Colonic mucosa (tissue), 4 donors: ENCODE measurements at regions not wholly inside any gene's neighbourhood (a gene's known extent, or its start where the extent isn't known, plus 50 kb on each side); places are given as distances from the start of the nearest gene placed in this dataset.

Experiments used
- DNase-seq: peaks from one replicate; pipeline ENCODE4 v3.0.0-alpha.2; 2020
- H3K27ac ChIP-seq: fragments of 200-600 bp; one replicate; pipeline ENCODE4 v1.8.0; 2021
- H3K27me3 ChIP-seq: fragments of 200-600 bp; one replicate; pipeline ENCODE4 v1.8.0; 2021
- H3K36me3 ChIP-seq: fragments of 200-600 bp; one replicate; pipeline ENCODE4 v1.8.0; 2021
- H3K4me1 ChIP-seq: fragments of 200-600 bp; one replicate; pipeline ENCODE4 v1.8.0; 2021; ENCODE audit warnings: mild to moderate bottlenecking
- H3K4me3 ChIP-seq: fragments of 200-600 bp; one replicate; pipeline ENCODE4 v1.8.0; 2021
- H3K9ac ChIP-seq, 2 donors: one replicate each; pipeline ENCODE4 v1.7.0; 2013; ENCODE audit warnings: control low read depth in 2 of 2, low read depth in 2 of 2, low read length in 2 of 2
- H3K9me3 ChIP-seq: fragments of 200-600 bp; one replicate; pipeline ENCODE4 v1.8.0; 2021
- intact Hi-C: fragments of 100-400 bp; cut with DNase I; formaldehyde crosslinking; loops from one replicate; pipeline ENCODE4 v1.14.1; 2022
- TF ChIP-seq, protein P1 (sequence below): fragments of 200-600 bp; IDR thresholded peaks from one replicate; pipeline ENCODE4 v1.8.0; 2022; ENCODE audit warnings: antibody characterized with exemption, mild to moderate bottlenecking
- donor health status: healthy.
- donor health status: DM: no; HTN: no; CAD: no.
- donor health status: DM: no; HTN: no; CAD: no.

DNA sequence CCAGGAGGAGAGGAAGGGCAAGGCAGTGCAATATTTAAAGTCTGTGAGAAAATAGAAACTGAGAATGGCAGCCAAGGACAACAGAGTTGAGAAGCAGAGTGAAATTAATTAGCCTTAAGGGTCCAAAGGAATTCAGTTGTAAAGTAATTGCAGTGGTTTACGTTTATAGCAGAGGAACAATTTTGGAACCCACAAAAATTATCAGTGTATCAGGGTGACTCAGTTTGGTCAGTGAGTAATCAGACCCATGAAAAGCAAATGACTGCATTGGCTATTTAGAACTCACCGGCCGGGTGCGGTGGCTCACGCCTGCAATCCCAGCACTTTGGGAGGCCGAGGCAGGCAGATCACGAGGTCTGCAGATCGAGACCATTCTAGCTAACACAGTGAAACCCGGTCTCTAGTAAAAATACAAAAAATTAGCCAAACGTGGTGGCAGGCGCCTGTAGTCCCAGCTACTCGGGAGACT, 245.8 kb upstream of the SLC39A10 start:
- Histone ChIP-seq H3K27me3 (no peaks in the 10 kb centered on the region), H3K9ac (no peak overlapping the region), H3K9me3 (no peaks in the 10 kb centered on the region), H3K36me3 (no peaks in the 10 kb centered on the region), H3K27ac (no peak overlapping the region), H3K4me1 (no peaks in the 10 kb centered on the region), H3K4me3 (no peak overlapping the region)
- DNase-seq: no peak
- intact Hi-C loops: no loop called here
- TF ChIP-seq, protein P1, sequence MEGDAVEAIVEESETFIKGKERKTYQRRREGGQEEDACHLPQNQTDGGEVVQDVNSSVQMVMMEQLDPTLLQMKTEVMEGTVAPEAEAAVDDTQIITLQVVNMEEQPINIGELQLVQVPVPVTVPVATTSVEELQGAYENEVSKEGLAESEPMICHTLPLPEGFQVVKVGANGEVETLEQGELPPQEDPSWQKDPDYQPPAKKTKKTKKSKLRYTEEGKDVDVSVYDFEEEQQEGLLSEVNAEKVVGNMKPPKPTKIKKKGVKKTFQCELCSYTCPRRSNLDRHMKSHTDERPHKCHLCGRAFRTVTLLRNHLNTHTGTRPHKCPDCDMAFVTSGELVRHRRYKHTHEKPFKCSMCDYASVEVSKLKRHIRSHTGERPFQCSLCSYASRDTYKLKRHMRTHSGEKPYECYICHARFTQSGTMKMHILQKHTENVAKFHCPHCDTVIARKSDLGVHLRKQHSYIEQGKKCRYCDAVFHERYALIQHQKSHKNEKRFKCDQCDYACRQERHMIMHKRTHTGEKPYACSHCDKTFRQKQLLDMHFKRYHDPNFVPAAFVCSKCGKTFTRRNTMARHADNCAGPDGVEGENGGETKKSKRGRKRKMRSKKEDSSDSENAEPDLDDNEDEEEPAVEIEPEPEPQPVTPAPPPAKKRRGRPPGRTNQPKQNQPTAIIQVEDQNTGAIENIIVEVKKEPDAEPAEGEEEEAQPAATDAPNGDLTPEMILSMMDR: no peak

DNA sequence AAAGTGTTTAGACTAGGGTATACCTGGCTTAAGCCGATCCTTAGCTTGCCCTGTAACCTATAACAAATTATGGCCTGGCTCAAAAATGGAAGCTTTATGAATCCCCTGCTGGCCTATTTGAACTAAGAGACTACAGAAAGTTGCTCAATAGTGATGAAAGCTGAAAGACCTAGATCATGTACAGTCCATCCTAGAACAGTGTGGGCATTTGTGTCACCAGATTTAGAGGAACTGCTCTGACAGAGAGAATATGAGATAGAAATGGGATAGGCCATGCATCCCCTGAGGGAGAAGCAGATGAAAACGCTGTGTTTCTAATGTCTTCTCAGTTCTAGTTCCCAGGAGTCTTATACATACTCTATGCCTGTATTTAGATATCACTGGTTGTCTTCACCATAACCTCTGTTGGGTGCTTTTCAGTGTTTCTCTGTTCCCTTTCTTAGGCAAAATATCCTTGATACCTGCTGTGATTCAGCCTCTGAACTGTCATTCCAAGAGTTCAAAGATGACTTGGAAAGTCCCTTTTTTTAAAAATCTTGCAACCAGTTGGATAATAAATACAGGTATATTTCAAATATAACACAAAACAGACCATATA, 246.9 kb upstream of the SLC39A10 start:
- intact Hi-C loops: no loop called here
- H3K9ac ChIP-seq: no peak overlapping the region

DNA sequence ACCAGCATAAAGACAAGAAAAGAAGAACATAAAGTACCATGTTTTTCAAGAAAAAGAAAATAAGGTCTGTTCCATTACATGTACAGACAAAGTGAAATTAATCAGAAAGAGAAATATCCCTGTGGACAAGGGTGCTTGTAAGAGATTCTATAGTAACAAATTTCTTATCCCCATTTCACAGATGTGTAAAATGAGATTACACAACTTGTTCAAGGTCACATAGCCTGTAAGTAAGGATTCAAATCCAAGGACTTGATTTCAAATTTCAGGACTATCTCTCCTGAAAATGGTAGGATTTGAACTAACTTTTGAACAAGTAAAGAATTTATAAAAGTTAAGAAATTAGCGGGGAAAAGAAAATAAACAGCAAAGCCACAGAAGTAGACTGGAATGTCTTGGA, 248.2 kb upstream of the SLC39A10 start:
- no peaks in the 10 kb centered on the region for H3K9me3 ChIP-seq
- intact Hi-C loops: no loop called here
- H3K9ac ChIP-seq: no peak overlapping the region
- H3K27me3 ChIP-seq: no peaks in the 10 kb centered on the region
- no peak overlapping the region for H3K27ac ChIP-seq
- no peak overlapping the region for H3K4me3 ChIP-seq
- TF ChIP-seq, protein P1: no peak
- DNase-seq: no peak
- no peaks in the 10 kb centered on the region for H3K4me1 ChIP-seq
- H3K36me3 ChIP-seq: no peaks in the 10 kb centered on the region

More for the DNA sequence above, 246.9 kb upstream of the SLC39A10 start:
- H3K36me3 ChIP-seq: no peaks in the 10 kb centered on the region
- no peak overlapping the region for H3K27ac ChIP-seq
- no peak overlapping the region for H3K4me3 ChIP-seq
- no peaks in the 10 kb centered on the region for H3K4me1 ChIP-seq
- no peaks in the 10 kb centered on the region for H3K27me3 ChIP-seq
- no peak for DNase-seq
- TF ChIP-seq, protein P1: no peak
- H3K9me3 ChIP-seq: no peaks in the 10 kb centered on the region

DNA sequence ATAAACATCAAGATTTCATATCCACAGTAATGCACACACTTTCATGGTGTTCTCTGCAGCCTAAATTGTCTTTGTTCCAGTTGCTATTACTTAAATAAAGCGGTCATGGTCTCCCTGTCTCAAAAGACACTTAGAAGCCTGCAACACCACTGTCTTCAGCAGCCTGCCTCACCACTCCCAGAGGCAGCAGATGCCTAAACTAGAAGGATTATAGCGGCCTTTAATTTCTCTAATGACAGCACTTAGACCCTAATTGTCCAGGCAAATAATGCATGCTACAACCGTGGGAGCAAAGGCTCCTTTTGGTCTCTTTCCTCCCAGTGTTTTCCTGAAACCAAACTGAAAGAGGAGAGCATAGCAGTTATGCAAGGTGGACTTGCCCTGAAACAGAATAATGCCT, 248.8 kb upstream of the SLC39A10 start:
- no peak overlapping the region for H3K27ac ChIP-seq
- H3K4me3 ChIP-seq: no peak overlapping the region
- no peak overlapping the region for H3K9ac ChIP-seq
- TF ChIP-seq, protein P1: no peak
- intact Hi-C loops: no loop called here
- no peaks in the 10 kb centered on the region for H3K36me3 ChIP-seq
- DNase-seq: no peak
- no peaks in the 10 kb centered on the region for H3K9me3 ChIP-seq
- no peaks in the 10 kb centered on the region for H3K4me1 ChIP-seq
- no peaks in the 10 kb centered on the region for H3K27me3 ChIP-seq

DNA sequence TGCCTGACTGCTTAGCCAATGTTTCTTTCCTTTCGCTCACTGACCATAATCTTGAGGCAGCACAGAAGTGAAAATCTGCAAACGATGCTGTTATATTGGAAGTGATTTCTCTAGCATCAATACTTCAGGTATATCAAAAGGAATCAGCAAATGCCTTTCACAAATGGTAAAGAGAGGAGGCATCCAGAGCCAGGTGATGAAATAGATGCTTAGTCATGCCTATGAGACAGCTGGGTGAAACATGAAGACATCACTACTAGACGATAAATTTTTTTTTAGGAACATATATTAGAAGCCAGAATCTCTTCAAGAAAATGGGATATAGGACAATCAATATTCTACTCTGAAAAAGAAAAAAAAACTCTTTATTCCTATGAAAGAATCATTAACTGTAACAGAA, 249.2 kb upstream of the SLC39A10 start:
- no peaks in the 10 kb centered on the region for H3K9me3 ChIP-seq
- H3K4me3 ChIP-seq: no peak overlapping the region
- no peak overlapping the region for H3K27ac ChIP-seq
- intact Hi-C loops: no loop called here
- H3K27me3 ChIP-seq: no peaks in the 10 kb centered on the region
- TF ChIP-seq, protein P1: no peak
- H3K36me3 ChIP-seq: no peaks in the 10 kb centered on the region
- no peaks in the 10 kb centered on the region for H3K4me1 ChIP-seq
- H3K9ac ChIP-seq: no peak overlapping the region
- no peak for DNase-seq
